A673 (cell line): ENCODE measurements at regions not wholly inside any gene's neighbourhood (a gene's known extent, or its start where the extent isn't known, plus 50 kb on each side); places are given as distances from the start of the nearest gene placed in this dataset.

ENCODE experiments used
- BruUV-seq: library from RNA; stranded (reverse); fragments of 400-500 nt; replicated peaks from 2 replicates; lab custom pipeline; 2021; lab: Mats Ljungman, UMichigan
- CTCF ChIA-PET: fragments of 300-600 bp; sonication (Branson Sonifier 250); formaldehyde crosslinking; loops from one replicate; lab custom pipeline; 2022; ENCODE audit warnings: antibody characterized with exemption; lab: Charles Lee
- POLR2A ChIA-PET: fragments of 300-600 bp; sonication (Branson Sonifier 250); formaldehyde crosslinking; loops from one replicate; lab custom pipeline; 2022; ENCODE audit warnings: antibody characterized with exemption; ENCODE audit not compliant: low non-redundant PET; lab: Charles Lee
- DNase-seq: peaks from one replicate; pipeline ENCODE4 v3.0.0-alpha.2; 2015; ENCODE audit warnings: low spot score
- H3K27ac ChIP-seq: fragments of 200-600 bp; sonication (generic); 2 replicates; pipeline ENCODE4 v1.5.1; 2016; ENCODE audit warnings: mixed run types, low read depth, mild to moderate bottlenecking, mixed read lengths, antibody characterized with exemption, low read length; ENCODE audit not compliant: poor library complexity, severe bottlenecking
- H3K27me3 ChIP-seq: fragments of 200-600 bp; sonication (generic); replicated peaks from 2 replicates; pipeline ENCODE4 v1.6.1; 2017; ENCODE audit warnings: mixed run types, low read depth, mild to moderate bottlenecking, mixed read lengths, antibody characterized with exemption, low read length; ENCODE audit not compliant: insufficient read depth, poor library complexity
- H3K36me3 ChIP-seq: fragments of 200-600 bp; sonication (generic); 2 replicates; pipeline ENCODE4 v1.6.1; 2016; ENCODE audit warnings: mixed run types, mild to moderate bottlenecking, mixed read lengths, antibody characterized with exemption, low read length; ENCODE audit not compliant: insufficient read depth, poor library complexity, severe bottlenecking
- H3K4me1 ChIP-seq: fragments of 200-600 bp; sonication (generic); 2 replicates; pipeline ENCODE4 v1.6.1; 2017; ENCODE audit warnings: mixed run types, mild to moderate bottlenecking, mixed read lengths, antibody characterized with exemption, low read length; ENCODE audit not compliant: insufficient read depth, poor library complexity, severe bottlenecking
- H3K4me3 ChIP-seq: fragments of 200-600 bp; sonication (generic); 2 replicates; pipeline ENCODE4 v1.5.1; 2016; ENCODE audit warnings: low read depth, mixed run types, mild to moderate bottlenecking, mixed read lengths, low read length; ENCODE audit not compliant: poor library complexity, severe bottlenecking
- H3K9me3 ChIP-seq: fragments of 200-600 bp; sonication (generic); 2 replicates; pipeline ENCODE4 v1.6.1; 2016; ENCODE audit warnings: mixed run types, low read depth, mild to moderate bottlenecking, mixed read lengths, antibody characterized with exemption, low read length; ENCODE audit not compliant: poor library complexity, severe bottlenecking
- CTCF ChIP-seq: fragments of 300-800, 200-600 bp; sonication (generic); conservative IDR thresholded peaks from 2 replicates; pipeline ENCODE4 v1.5.1; 2017; ENCODE audit warnings: low read depth, mild to moderate bottlenecking, antibody characterized with exemption, low read length, moderate library complexity, mixed read lengths
- EZH2 ChIP-seq: fragments of 200-600 bp; sonication (generic); IDR thresholded peaks from 2 replicates; pipeline ENCODE4 v1.6.1; 2017; ENCODE audit warnings: borderline replicate concordance, low read depth, mild to moderate bottlenecking, mixed read lengths, antibody characterized with exemption, low read length; ENCODE audit not compliant: poor library complexity, severe bottlenecking
- intact Hi-C: fragments of 100-400 bp; cut with micrococcal nuclease; formaldehyde crosslinking; loops from one replicate; pipeline ENCODE4 v1.10.0; 2022; ENCODE audit not compliant: unreplicated experiment

- TF ChIP-seq EZH2 (no peak), CTCF (no peak)
- POLR2A ChIA-PET = no interaction called here
- Histone ChIP-seq H3K9me3 (no peaks in the 10 kb centered on the region), H3K27ac (no peak overlapping the region), H3K27me3 (no peaks in the 10 kb centered on the region), H3K4me3 (no peak overlapping the region), H3K4me1 (peaks cover 5% of the 10 kb centered on the region), H3K36me3 (no peaks in the 10 kb centered on the region)
- no peak for DNase-seq
- BruUV-seq = no TSS peak
- intact Hi-C loops = loop anchor here (10.0 kb wide), 1 partner anchor 216 kb away; no protein-coding TSS in a partner anchor
- CTCF ChIA-PET = no interaction called here
Measured at GRCh38 chr12:19998961-19999804, 369.2 kb upstream of the PDE3A start.

GRCh38 chr12:19999805-20000138, 368.6 kb upstream of the PDE3A start:
- intact Hi-C loops = loop anchor here (10.0 kb wide), 1 partner anchor 215 kb away; no protein-coding TSS in a partner anchor
- TF ChIP-seq EZH2 = no peak
- ChIA-PET CTCF (no interaction called here), POLR2A (no interaction called here)
- Histone ChIP-seq H3K4me1 (peaks cover 5% of the 10 kb centered on the region), H3K36me3 (no peaks in the 10 kb centered on the region), H3K27me3 (no peaks in the 10 kb centered on the region), H3K9me3 (no peaks in the 10 kb centered on the region), H3K4me3 (no peak overlapping the region), H3K27ac (no peak overlapping the region)
- BruUV-seq = no TSS peak
- DNase-seq = no peak

- BruUV-seq = no TSS peak
- H3K27me3 ChIP-seq = no peaks in the 10 kb centered on the region
- H3K9me3 ChIP-seq = no peaks in the 10 kb centered on the region
- H3K4me1 ChIP-seq = peaks cover 5% of the 10 kb centered on the region
- H3K36me3 ChIP-seq = no peaks in the 10 kb centered on the region
- intact Hi-C loops = no loop called here
- CTCF ChIA-PET = no interaction called here
- TF ChIP-seq CTCF (no peak), EZH2 (no peak)
- H3K27ac ChIP-seq = no peak overlapping the region
- DNase-seq = no peak
- POLR2A ChIA-PET = no interaction called here
- no peak overlapping the region for H3K4me3 ChIP-seq
Measured at GRCh38 chr12:20000229-20000849, 368.0 kb upstream of the PDE3A start.
